ENCODE measurements at regions not wholly inside any gene's neighbourhood (a gene's known extent, or its start where the extent isn't known, plus 50 kb on each side); places are given as distances from the start of the nearest gene placed in this dataset.
A peak's percentile ranks its signal among the peaks of the same experiment; 100 is the strongest.

DNA sequence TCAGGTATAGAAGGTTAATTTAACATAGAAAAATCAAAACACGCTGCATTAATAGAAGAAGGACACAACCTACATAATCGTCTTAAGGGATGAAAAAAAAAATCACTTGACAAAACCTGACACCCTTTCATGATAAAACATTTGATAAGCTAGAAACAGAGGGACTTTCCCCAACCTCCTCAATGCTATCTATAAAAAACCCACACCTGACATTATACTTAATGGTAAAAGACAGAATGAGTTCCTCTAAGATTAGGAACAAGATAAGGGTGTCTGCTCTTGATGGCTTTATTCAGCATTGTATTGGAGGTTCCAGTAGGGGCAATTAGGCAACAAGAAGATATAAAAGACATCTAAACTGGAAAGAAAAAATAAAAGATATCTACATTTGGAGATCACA, 69.9 kb upstream of the KBTBD8 start:
- DNase-seq (ENCODE audit: low read depth) = no peak

DNA sequence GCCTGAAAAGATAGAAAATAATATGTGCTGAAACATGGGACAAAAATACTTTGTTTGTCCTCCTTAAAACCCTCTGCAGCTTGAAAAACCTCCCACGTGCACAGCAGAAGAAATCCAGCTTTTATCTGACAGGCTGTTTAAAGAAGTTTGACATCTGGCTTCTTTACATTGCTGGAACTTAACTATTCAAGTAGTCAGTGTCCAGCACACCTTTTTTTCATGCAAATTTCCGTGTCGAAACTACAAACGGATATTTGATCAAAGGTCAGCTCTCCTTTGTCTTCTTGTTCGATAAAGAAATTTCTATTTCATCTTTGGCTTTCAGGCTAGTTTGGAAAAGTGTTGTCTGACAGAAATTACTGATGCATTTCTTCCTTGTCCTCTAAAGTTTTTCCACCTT, 66.8 kb upstream of the KBTBD8 start:
- DNase-seq (ENCODE audit: low read depth) = no peak

DNA sequence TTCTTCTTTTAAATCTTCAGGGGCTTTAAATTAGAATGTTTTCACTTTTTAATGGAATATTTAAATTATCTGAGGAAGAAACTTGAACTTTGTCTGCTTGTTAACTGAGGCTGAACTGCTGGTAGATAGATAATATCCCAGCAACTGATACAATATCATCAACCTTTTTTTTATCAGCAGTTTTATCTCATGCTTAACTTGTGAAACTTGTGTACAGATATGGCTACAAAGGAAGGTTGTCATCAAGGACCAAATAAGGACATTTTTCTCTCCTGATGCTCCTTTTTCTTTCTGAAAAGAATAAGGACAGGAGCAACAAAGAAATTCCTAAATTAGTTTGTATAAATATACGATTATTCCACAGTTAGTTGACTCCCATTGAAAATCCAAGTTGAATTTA, 66.4 kb upstream of the KBTBD8 start:
- DNase-seq (ENCODE audit: low read depth) = no peak

DNA sequence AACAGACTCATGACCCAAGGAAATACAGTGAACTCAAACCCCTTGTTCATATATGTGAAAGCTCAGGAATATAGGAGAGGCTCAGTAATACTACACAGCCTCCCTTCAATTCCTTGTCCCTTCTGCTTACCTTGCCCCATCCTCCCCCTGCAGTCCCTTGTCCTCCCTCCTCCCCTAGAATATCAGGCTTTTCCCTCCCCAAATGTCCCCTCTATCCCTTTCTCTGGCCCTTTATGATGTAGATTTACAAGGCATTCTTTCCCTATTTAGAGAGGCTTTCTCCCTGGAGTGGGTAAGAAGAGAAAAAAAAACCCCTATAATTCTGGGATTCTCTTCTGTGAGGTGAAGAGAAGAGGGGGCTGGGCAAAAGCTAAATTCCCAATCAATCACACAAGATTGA, 64.9 kb upstream of the KBTBD8 start:
- DNase-seq (ENCODE audit: low read depth) = no peak

DNA sequence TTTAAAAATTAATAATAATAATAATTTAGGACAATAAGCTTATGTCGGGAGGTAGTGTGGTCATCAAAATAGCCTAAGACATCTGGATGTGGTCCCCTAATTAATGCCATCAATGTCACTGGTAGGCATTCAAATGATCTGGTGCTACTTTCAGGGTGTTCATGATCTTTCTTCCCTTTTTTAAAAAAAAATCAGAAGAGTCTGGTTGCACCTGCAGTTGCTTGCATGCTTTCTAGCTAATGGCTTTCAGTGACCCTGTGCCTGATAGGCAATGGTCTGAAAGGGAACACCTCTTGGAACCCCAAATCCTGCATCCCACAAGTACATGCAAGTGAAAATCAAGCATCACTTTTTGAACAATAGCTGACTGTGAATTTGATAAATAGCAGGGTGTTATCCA, 64.1 kb upstream of the KBTBD8 start:
- no peak for DNase-seq (ENCODE audit: low read depth)

DNA sequence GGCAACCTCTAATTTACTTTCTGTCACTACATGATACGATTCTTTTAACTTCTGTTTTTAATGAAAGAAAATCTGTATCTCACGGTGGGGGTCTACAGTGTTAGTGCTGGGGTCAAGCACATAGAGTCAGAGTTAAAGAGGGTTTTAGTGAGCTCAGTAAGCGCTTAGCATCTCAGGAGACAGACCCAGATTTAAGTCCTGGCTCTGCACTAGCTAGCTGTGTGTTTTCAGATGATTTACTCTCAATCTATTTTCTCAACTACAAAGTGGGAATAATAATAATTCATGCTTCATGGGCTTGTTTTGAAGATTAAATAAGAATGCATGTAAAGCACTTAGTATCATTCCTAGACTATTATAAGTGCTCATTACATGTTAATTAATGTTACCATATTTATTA, 63.4 kb upstream of the KBTBD8 start:
- DNase-seq (ENCODE audit: low read depth) = no peak

DNA sequence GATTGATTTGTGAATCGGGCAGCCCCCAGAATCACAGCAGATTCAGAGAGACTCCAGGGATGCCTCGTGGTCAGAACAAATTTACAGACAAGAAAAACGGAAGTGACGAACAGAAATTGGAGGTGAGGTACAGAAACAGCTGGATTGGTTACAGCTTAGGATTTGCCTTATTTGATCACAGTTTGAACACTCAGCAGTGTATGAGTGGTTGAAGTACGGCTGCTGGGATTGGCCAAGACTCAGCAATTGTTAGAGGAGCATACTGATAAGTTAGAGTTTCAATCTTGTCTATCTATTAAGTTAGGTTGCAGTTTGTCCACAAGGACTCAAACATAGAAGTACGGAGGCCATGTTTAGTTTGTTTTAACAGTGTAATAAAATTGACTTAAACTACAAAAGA, 61.1 kb upstream of the KBTBD8 start:
- DNase-seq (ENCODE audit: low read depth) = peak; percentile 46

DNA sequence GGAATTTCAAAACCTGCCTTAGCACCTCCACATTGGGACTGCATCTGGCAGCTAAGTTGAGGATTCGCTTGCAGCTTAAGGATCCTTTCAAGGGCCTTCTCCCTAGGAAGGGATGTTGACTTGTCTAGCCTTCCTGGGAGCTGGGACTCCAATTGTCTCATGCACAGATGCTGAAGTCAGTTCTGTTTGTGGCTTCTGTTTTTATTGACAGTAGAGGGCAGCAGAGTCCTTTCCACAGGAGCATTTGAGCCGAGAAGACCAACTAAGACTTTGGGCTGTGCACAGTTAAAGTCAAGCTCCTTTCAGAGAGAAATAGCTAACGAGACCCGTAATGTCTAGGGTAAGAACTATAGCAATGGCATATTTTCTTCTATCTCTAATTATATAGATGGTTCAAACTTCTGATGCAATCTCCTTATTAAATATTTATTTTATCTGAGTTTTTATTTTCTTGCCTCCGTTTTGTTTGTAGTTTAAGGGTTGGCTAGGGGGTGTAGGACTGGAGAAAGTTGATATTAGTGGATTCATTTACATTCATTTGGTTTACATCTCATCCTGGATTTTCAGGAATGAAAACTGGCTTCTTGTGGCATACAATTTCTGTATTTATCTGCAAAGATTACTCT, 59.7 kb upstream of the KBTBD8 start:
- peak; percentile 56 for DNase-seq (ENCODE audit: low read depth)

DNA sequence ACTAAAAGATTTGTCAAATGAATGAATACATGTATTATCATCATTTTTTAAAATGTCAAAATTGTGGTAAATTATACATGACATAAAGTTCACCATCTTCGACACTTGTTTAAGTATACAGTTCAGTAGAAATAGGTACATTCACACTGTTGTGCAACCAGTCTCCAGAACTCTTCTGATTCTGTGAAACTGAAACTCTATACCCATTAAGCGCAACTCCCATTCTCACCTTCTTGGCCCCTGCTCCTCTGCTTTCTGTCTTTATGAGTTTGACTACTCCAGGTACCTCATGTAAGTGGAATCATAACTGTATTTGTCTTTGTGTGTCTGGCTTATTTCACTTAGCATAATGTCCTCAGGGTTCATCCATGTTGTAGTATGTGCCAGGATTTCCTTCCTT, 50.1 kb upstream of the KBTBD8 start:
- no peak for DNase-seq (ENCODE audit: low read depth)
